IPS-15b (cell line): ENCODE measurements at regions not wholly inside any gene's neighbourhood (a gene's known extent, or its start where the extent isn't known, plus 50 kb on each side); places are given as distances from the start of the nearest gene placed in this dataset.

ENCODE experiments used
- H3K27me3 ChIP-seq: one replicate; pipeline ENCODE4 v1.6.1; 2013; ENCODE audit warnings: low read length; ENCODE audit not compliant: control insufficient read depth, insufficient read depth
- H3K36me3 ChIP-seq: one replicate; pipeline ENCODE4 v1.6.1; 2013; ENCODE audit warnings: low read length; ENCODE audit not compliant: control insufficient read depth, insufficient read depth
- H3K4me1 ChIP-seq: one replicate; pipeline ENCODE4 v1.6.1; 2013; ENCODE audit warnings: mild to moderate bottlenecking, low read length; ENCODE audit not compliant: control insufficient read depth, insufficient read depth
- H3K4me3 ChIP-seq: one replicate; pipeline ENCODE4 v1.5.1; 2013; ENCODE audit warnings: low read depth, low read length
- H3K9ac ChIP-seq: one replicate; pipeline ENCODE4 v1.6.1; 2013; ENCODE audit warnings: low read depth, mild to moderate bottlenecking, low read length
- H3K9me3 ChIP-seq: one replicate; pipeline ENCODE4 v1.6.1; 2013; ENCODE audit warnings: mild to moderate bottlenecking, low read length; ENCODE audit not compliant: control insufficient read depth, insufficient read depth

DNA sequence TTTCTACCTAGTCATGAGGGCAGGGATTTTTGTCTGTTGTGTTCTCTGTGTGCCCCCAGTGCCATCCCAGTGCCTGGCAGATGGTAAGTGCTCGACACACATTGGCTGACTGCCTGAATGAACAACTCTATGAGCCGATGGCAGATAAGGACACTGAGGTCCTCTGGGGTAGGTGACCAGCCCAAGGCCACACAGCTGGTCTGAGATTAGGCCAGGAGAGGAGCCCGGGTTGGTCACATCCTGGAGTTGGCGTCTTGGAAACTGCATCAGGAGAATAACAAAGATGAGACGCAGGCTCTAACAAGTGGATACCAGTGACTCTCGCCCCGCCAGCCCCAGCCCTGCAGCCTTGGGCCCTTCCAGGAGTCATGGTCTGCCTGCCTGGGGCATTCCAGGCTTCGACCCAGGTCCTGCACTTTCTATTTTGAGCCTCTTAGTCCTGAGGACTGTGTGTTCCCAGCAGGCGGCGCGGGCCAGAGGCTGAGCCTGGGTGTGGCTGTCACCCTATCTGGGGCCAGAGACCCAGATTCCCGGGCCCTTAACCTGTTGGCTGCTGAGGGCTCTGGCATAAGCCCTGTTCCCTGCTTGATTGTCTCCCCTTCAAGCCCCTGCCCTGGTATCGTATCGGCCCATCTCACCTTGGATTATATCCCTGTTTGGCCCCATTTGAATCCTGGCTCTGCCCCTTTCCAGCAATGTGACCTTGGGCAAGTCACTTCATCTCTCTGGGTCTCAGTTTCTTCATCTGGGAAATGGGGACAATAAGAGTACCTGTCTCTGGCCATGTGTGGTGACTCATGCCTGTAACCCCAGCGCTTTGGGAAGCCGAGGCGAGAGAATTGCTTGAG lies 88.3 kb downstream of the CEBPB start:
- Histone ChIP-seq H3K9ac (no peak overlapping the region), H3K9me3 (no peaks in the 10 kb centered on the region), H3K4me3 (no peak overlapping the region), H3K27me3 (no peaks in the 10 kb centered on the region), H3K36me3 (no peaks in the 10 kb centered on the region), H3K4me1 (no peaks in the 10 kb centered on the region)

- Histone ChIP-seq H3K9me3 (no peaks in the 10 kb centered on the region), H3K4me3 (no peak overlapping the region), H3K4me1 (no peaks in the 10 kb centered on the region), H3K9ac (no peak overlapping the region), H3K27me3 (no peaks in the 10 kb centered on the region), H3K36me3 (no peaks in the 10 kb centered on the region)
These were observed 89.6 kb downstream of the CEBPB start for GRCh38 chr20:50279988-50280850.

- H3K27me3 ChIP-seq = no peaks in the 10 kb centered on the region
- H3K9ac ChIP-seq = no peak overlapping the region
- H3K4me1 ChIP-seq = no peaks in the 10 kb centered on the region
- no peaks in the 10 kb centered on the region for H3K9me3 ChIP-seq
- no peak overlapping the region for H3K4me3 ChIP-seq
- H3K36me3 ChIP-seq = no peaks in the 10 kb centered on the region
These were observed 90.4 kb downstream of the CEBPB start for GRCh38 chr20:50280851-50281655.

- Histone ChIP-seq H3K27me3 (no peaks in the 10 kb centered on the region), H3K9ac (no peak overlapping the region), H3K9me3 (no peaks in the 10 kb centered on the region), H3K36me3 (no peaks in the 10 kb centered on the region), H3K4me3 (no peak overlapping the region), H3K4me1 (no peaks in the 10 kb centered on the region)
These were observed 91.4 kb downstream of the CEBPB start for GRCh38 chr20:50281831-50282591.

GRCh38 chr20:50282592-50283241 lies 92.1 kb downstream of the CEBPB start:
- H3K9ac ChIP-seq = no peak overlapping the region
- H3K4me3 ChIP-seq = no peak overlapping the region
- no peaks in the 10 kb centered on the region for H3K9me3 ChIP-seq

GRCh38 chr20:50283370-50283769 lies 92.7 kb downstream of the CEBPB start:
- Histone ChIP-seq H3K4me1 (no peaks in the 10 kb centered on the region), H3K4me3 (no peak overlapping the region), H3K27me3 (no peaks in the 10 kb centered on the region), H3K9me3 (no peaks in the 10 kb centered on the region), H3K36me3 (no peaks in the 10 kb centered on the region), H3K9ac (no peak overlapping the region)

More at GRCh38 chr20:50282592-50283241, 92.1 kb downstream of the CEBPB start:
- Histone ChIP-seq H3K27me3 (no peaks in the 10 kb centered on the region), H3K4me1 (no peaks in the 10 kb centered on the region), H3K36me3 (no peaks in the 10 kb centered on the region)

- H3K36me3 ChIP-seq = no peaks in the 10 kb centered on the region
- H3K27me3 ChIP-seq = no peaks in the 10 kb centered on the region
- H3K9ac ChIP-seq = no peak overlapping the region
- H3K9me3 ChIP-seq = no peaks in the 10 kb centered on the region
- H3K4me3 ChIP-seq = no peak overlapping the region
- H3K4me1 ChIP-seq = no peaks in the 10 kb centered on the region
These were observed 93.5 kb downstream of the CEBPB start for GRCh38 chr20:50283922-50284810.

- H3K4me3 ChIP-seq = no peak overlapping the region
- no peak overlapping the region for H3K9ac ChIP-seq
- H3K36me3 ChIP-seq = no peaks in the 10 kb centered on the region
- no peaks in the 10 kb centered on the region for H3K9me3 ChIP-seq
- H3K27me3 ChIP-seq = no peaks in the 10 kb centered on the region
- H3K4me1 ChIP-seq = no peaks in the 10 kb centered on the region
These were observed 94.3 kb downstream of the CEBPB start for GRCh38 chr20:50284811-50285375.

DNA sequence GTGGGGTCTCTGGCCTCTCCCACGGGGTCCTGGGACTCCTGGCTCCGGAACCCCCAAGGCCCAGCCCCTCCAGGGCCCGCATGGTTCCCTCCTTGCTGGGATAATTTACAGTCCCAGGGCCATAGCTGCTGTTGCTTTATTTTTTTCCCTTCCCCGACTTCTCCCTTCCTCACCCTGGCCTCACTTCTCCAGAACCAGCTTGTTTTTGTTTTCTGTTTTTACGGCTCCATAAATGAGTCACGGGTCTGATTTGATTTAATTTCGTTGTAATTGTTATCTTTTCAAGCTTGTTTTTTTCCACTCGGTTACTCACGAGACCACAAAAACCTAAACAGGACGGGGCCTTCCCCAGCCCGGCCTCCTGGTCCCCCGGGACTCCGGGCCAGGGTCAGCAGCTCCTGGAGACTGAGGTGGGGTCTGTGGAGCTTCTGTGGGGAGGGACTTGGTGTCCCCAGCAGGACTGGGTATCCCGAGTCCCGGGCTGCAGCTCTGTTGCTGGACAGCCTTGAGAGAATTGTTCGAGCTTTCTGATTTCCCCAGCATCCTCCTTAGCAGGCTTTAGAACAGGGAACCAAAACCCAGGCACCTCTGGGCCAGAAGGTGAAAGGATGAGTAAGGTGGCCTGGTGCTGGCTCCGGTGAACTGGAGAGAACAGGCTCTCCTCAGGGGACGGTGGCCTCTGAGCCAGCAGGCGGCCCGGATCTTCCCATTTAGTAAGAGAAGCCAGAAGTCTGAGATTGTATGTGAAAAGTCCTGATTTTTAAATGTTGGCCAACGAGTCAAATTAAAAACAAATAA lies 94.9 kb downstream of the CEBPB start:
- H3K4me1 ChIP-seq = no peaks in the 10 kb centered on the region
- no peak overlapping the region for H3K9ac ChIP-seq
- H3K4me3 ChIP-seq = no peak overlapping the region
- H3K9me3 ChIP-seq = no peaks in the 10 kb centered on the region
- H3K36me3 ChIP-seq = no peaks in the 10 kb centered on the region
- no peaks in the 10 kb centered on the region for H3K27me3 ChIP-seq
